ENCODE measurements at regions not wholly inside any gene's neighbourhood (a gene's known extent, or its start where the extent isn't known, plus 50 kb on each side); places are given as distances from the start of the nearest gene placed in this dataset.
A peak's percentile ranks its signal among the peaks of the same experiment; 100 is the strongest.

- WGBS (ENCODE audit: insufficient coverage): 43% methylated on average over 2 of the region's 8 CpGs
- Histone ChIP-seq H3K4me3 (ENCODE audit: low read length) (no peak overlapping the region), H3K27me3 (ENCODE audit: control insufficient read depth, insufficient read depth, low read length) (no peaks in the 10 kb centered on the region), H3K27ac (ENCODE audit: low read length) (no peak overlapping the region), H3K9me3 (replicated peaks; ENCODE audit: control insufficient read depth, low read depth, low read length) (no peaks in the 10 kb centered on the region), H3K36me3 (ENCODE audit: control insufficient read depth, insufficient read depth, low read length) (no peaks in the 10 kb centered on the region), H3K4me1 (ENCODE audit: control insufficient read depth, insufficient read depth, low read length) (peaks cover 9% of the 10 kb centered on the region)
- no peak for DNase-seq
Measured at GRCh38 chr3:59258550-59259260, 208.9 kb upstream of the CFAP20DC start.

GRCh38 chr3:59257506-59257905 lies 207.7 kb upstream of the CFAP20DC start:
- no CpG with 5 or more reads among the region's 3 CpGs for WGBS (ENCODE audit: insufficient coverage)
- peaks cover 9% of the 10 kb centered on the region for H3K4me1 ChIP-seq (ENCODE audit: control insufficient read depth, insufficient read depth, low read length)
- H3K4me3 ChIP-seq (ENCODE audit: low read length): no peak overlapping the region
- H3K27me3 ChIP-seq (ENCODE audit: control insufficient read depth, insufficient read depth, low read length): no peaks in the 10 kb centered on the region
- DNase-seq: no peak
- no peaks in the 10 kb centered on the region for H3K36me3 ChIP-seq (ENCODE audit: control insufficient read depth, insufficient read depth, low read length)
- H3K27ac ChIP-seq (ENCODE audit: low read length): no peak overlapping the region
- no peaks in the 10 kb centered on the region for H3K9me3 ChIP-seq (replicated peaks; ENCODE audit: control insufficient read depth, low read depth, low read length)

- Histone ChIP-seq H3K36me3 (ENCODE audit: control insufficient read depth, insufficient read depth, low read length) (no peaks in the 10 kb centered on the region), H3K27ac (ENCODE audit: low read length) (no peak overlapping the region), H3K4me3 (ENCODE audit: low read length) (no peak overlapping the region), H3K9me3 (replicated peaks; ENCODE audit: control insufficient read depth, low read depth, low read length) (no peaks in the 10 kb centered on the region), H3K4me1 (ENCODE audit: control insufficient read depth, insufficient read depth, low read length) (peaks cover 9% of the 10 kb centered on the region), H3K27me3 (ENCODE audit: control insufficient read depth, insufficient read depth, low read length) (no peaks in the 10 kb centered on the region)
- DNase-seq: no peak
- no CpG with 5 or more reads among the region's 1 CpG for WGBS (ENCODE audit: insufficient coverage)
Measured at GRCh38 chr3:59256230-59256629, 206.4 kb upstream of the CFAP20DC start.

GRCh38 chr3:59254976-59255375 lies 205.2 kb upstream of the CFAP20DC start:
- peak; percentile 71 for DNase-seq
- Histone ChIP-seq H3K27ac (ENCODE audit: low read length) (no peak overlapping the region), H3K36me3 (ENCODE audit: control insufficient read depth, insufficient read depth, low read length) (no peaks in the 10 kb centered on the region), H3K4me3 (ENCODE audit: low read length) (no peak overlapping the region), H3K27me3 (ENCODE audit: control insufficient read depth, insufficient read depth, low read length) (no peaks in the 10 kb centered on the region), H3K4me1 (ENCODE audit: control insufficient read depth, insufficient read depth, low read length) (peaks cover 9% of the 10 kb centered on the region), H3K9me3 (replicated peaks; ENCODE audit: control insufficient read depth, low read depth, low read length) (no peaks in the 10 kb centered on the region)
- WGBS (ENCODE audit: insufficient coverage): 29% methylated on average over 3 of the region's 3 CpGs

GRCh38 chr3:59254433-59254832 lies 204.6 kb upstream of the CFAP20DC start:
- Histone ChIP-seq H3K27ac (ENCODE audit: low read length) (peak overlapping the region; percentile 16), H3K27me3 (ENCODE audit: control insufficient read depth, insufficient read depth, low read length) (no peaks in the 10 kb centered on the region), H3K9me3 (replicated peaks; ENCODE audit: control insufficient read depth, low read depth, low read length) (no peaks in the 10 kb centered on the region), H3K4me3 (ENCODE audit: low read length) (no peak overlapping the region), H3K36me3 (ENCODE audit: control insufficient read depth, insufficient read depth, low read length) (no peaks in the 10 kb centered on the region), H3K4me1 (ENCODE audit: control insufficient read depth, insufficient read depth, low read length) (peaks cover 9% of the 10 kb centered on the region)
- 53% methylated on average over 7 of the region's 7 CpGs for WGBS (ENCODE audit: insufficient coverage)
- peak; percentile 54 for DNase-seq

- DNase-seq: no peak
- no peak overlapping the region for H3K4me3 ChIP-seq (ENCODE audit: low read length)
- H3K9me3 ChIP-seq (replicated peaks; ENCODE audit: control insufficient read depth, low read depth, low read length): no peaks in the 10 kb centered on the region
- H3K4me1 ChIP-seq (ENCODE audit: control insufficient read depth, insufficient read depth, low read length): peaks cover 9% of the 10 kb centered on the region
- no peak overlapping the region for H3K27ac ChIP-seq (ENCODE audit: low read length)
- no CpG with 5 or more reads among the region's 2 CpGs for WGBS (ENCODE audit: insufficient coverage)
- no peaks in the 10 kb centered on the region for H3K27me3 ChIP-seq (ENCODE audit: control insufficient read depth, insufficient read depth, low read length)
- no peaks in the 10 kb centered on the region for H3K36me3 ChIP-seq (ENCODE audit: control insufficient read depth, insufficient read depth, low read length)
Measured at GRCh38 chr3:59253523-59253922, 203.7 kb upstream of the CFAP20DC start.

- WGBS (ENCODE audit: insufficient coverage): 84% methylated on average over 3 of the region's 3 CpGs
- no peak for DNase-seq
- no peaks in the 10 kb centered on the region for H3K9me3 ChIP-seq (replicated peaks; ENCODE audit: control insufficient read depth, low read depth, low read length)
- peaks cover 9% of the 10 kb centered on the region for H3K4me1 ChIP-seq (ENCODE audit: control insufficient read depth, insufficient read depth, low read length)
- no peak overlapping the region for H3K4me3 ChIP-seq (ENCODE audit: low read length)
- no peaks in the 10 kb centered on the region for H3K27me3 ChIP-seq (ENCODE audit: control insufficient read depth, insufficient read depth, low read length)
- H3K36me3 ChIP-seq (ENCODE audit: control insufficient read depth, insufficient read depth, low read length): no peaks in the 10 kb centered on the region
- no peak overlapping the region for H3K27ac ChIP-seq (ENCODE audit: low read length)
Measured at GRCh38 chr3:59251869-59252268, 202.0 kb upstream of the CFAP20DC start.

GRCh38 chr3:59250600-59250999 lies 200.8 kb upstream of the CFAP20DC start:
- no peak for DNase-seq
- Histone ChIP-seq H3K4me1 (ENCODE audit: control insufficient read depth, insufficient read depth, low read length) (peaks cover 15% of the 10 kb centered on the region), H3K27me3 (ENCODE audit: control insufficient read depth, insufficient read depth, low read length) (no peaks in the 10 kb centered on the region), H3K4me3 (ENCODE audit: low read length) (no peak overlapping the region), H3K9me3 (replicated peaks; ENCODE audit: control insufficient read depth, low read depth, low read length) (no peaks in the 10 kb centered on the region), H3K36me3 (ENCODE audit: control insufficient read depth, insufficient read depth, low read length) (no peaks in the 10 kb centered on the region), H3K27ac (ENCODE audit: low read length) (no peak overlapping the region)

- Histone ChIP-seq H3K4me1 (ENCODE audit: control insufficient read depth, insufficient read depth, low read length) (peaks cover 17% of the 10 kb centered on the region), H3K27me3 (ENCODE audit: control insufficient read depth, insufficient read depth, low read length) (no peaks in the 10 kb centered on the region), H3K9me3 (replicated peaks; ENCODE audit: control insufficient read depth, low read depth, low read length) (no peaks in the 10 kb centered on the region), H3K36me3 (ENCODE audit: control insufficient read depth, insufficient read depth, low read length) (no peaks in the 10 kb centered on the region), H3K27ac (ENCODE audit: low read length) (no peak overlapping the region), H3K4me3 (ENCODE audit: low read length) (no peak overlapping the region)
- no peak for DNase-seq
- WGBS (ENCODE audit: insufficient coverage): 95% methylated on average over 2 of the region's 6 CpGs
Measured at GRCh38 chr3:59249698-59250361, 200.0 kb upstream of the CFAP20DC start.

- no peak overlapping the region for H3K4me3 ChIP-seq (ENCODE audit: low read length)
- H3K9me3 ChIP-seq (replicated peaks; ENCODE audit: control insufficient read depth, low read depth, low read length): no peaks in the 10 kb centered on the region
- peaks cover 12% of the 10 kb centered on the region for H3K4me1 ChIP-seq (ENCODE audit: control insufficient read depth, insufficient read depth, low read length)
- no peaks in the 10 kb centered on the region for H3K36me3 ChIP-seq (ENCODE audit: control insufficient read depth, insufficient read depth, low read length)
- H3K27me3 ChIP-seq (ENCODE audit: control insufficient read depth, insufficient read depth, low read length): no peaks in the 10 kb centered on the region
- H3K27ac ChIP-seq (ENCODE audit: low read length): no peak overlapping the region
- no peak for DNase-seq
Measured at GRCh38 chr3:59249004-59249403, 199.2 kb upstream of the CFAP20DC start.

All from muscle of leg (tissue), 3 donors.